H9 (cell line): ENCODE measurements at regions not wholly inside any gene's neighbourhood (a gene's known extent, or its start where the extent isn't known, plus 50 kb on each side); places are given as distances from the start of the nearest gene placed in this dataset.

Experiments
- DNase-seq: peaks from one replicate; pipeline ENCODE4 v3.0.0-alpha.2; 2017
- H2AFZ ChIP-seq: one replicate; pipeline ENCODE4 v1.6.1; 2013; ENCODE audit warnings: mild to moderate bottlenecking, low read length, control low read depth, moderate library complexity
- H2AK5ac ChIP-seq: 2 replicates; pipeline ENCODE4 v1.6.1; 2013; ENCODE audit warnings: low read length, control low read depth, mixed read lengths; ENCODE audit not compliant: insufficient read length
- H2BK120ac ChIP-seq: one replicate; pipeline ENCODE4 v1.6.1; 2013; ENCODE audit warnings: low read depth, mild to moderate bottlenecking, low read length, control low read depth, inconsistent platforms; ENCODE audit not compliant: poor library complexity, severe bottlenecking
- H2BK12ac ChIP-seq: 2 replicates; pipeline ENCODE4 v1.6.1; 2013; ENCODE audit warnings: low read length, control low read depth, mixed read lengths, low read depth; ENCODE audit not compliant: insufficient read length
- H2BK15ac ChIP-seq: 2 replicates; pipeline ENCODE4 v1.6.1; 2013; ENCODE audit warnings: low read depth, low read length, control low read depth
- H2BK20ac ChIP-seq: one replicate; pipeline ENCODE4 v1.6.1; 2013; ENCODE audit warnings: low read depth, mild to moderate bottlenecking, low read length, control low read depth, inconsistent platforms; ENCODE audit not compliant: poor library complexity, severe bottlenecking
- H2BK5ac ChIP-seq: 2 replicates; pipeline ENCODE4 v1.6.1; 2013; ENCODE audit warnings: low read length, control low read depth, mixed read lengths; ENCODE audit not compliant: insufficient read length
- H3K14ac ChIP-seq: 2 replicates; pipeline ENCODE4 v1.6.1; 2013; ENCODE audit warnings: low read length, control low read depth; ENCODE audit not compliant: insufficient read depth
- H3K18ac ChIP-seq: 2 replicates; pipeline ENCODE4 v1.6.1; 2013; ENCODE audit warnings: low read depth, mild to moderate bottlenecking, mixed read lengths, low read length, control low read depth; ENCODE audit not compliant: insufficient read length
- H3K23ac ChIP-seq: 2 replicates; pipeline ENCODE4 v1.6.1; 2013; ENCODE audit warnings: low read length, control low read depth, mixed read lengths, low read depth; ENCODE audit not compliant: insufficient read length
- H3K23me2 ChIP-seq: 2 replicates; pipeline ENCODE4 v1.6.1; 2013; ENCODE audit warnings: low read depth, mild to moderate bottlenecking, mixed read lengths, low read length, control low read depth; ENCODE audit not compliant: insufficient read length, poor library complexity, severe bottlenecking
- H3K27ac ChIP-seq: 2 replicates; pipeline ENCODE4 v1.5.1; 2013; ENCODE audit warnings: low read length, control low read depth, mixed read lengths, low read depth; ENCODE audit not compliant: insufficient read length
- H3K27me3 ChIP-seq: 2 replicates; pipeline ENCODE4 v1.6.1; 2013; ENCODE audit warnings: low read length, control low read depth, inconsistent platforms; ENCODE audit not compliant: insufficient read depth
- H3K4ac ChIP-seq: 2 replicates; pipeline ENCODE4 v1.6.1; 2013; ENCODE audit warnings: low read depth, mild to moderate bottlenecking, control low read depth, inconsistent platforms, low read length, moderate library complexity
- H3K4me1 ChIP-seq: 2 replicates; pipeline ENCODE4 v1.6.1; 2013; ENCODE audit warnings: low read length, control low read depth, inconsistent platforms; ENCODE audit not compliant: insufficient read depth
- H3K4me2 ChIP-seq: 2 replicates; pipeline ENCODE4 v1.6.1; 2013; ENCODE audit warnings: low read length, control low read depth, mixed read lengths; ENCODE audit not compliant: insufficient read length, insufficient read depth
- H3K56ac ChIP-seq: 2 replicates; pipeline ENCODE4 v1.6.1; 2013; ENCODE audit warnings: low read depth, mild to moderate bottlenecking, mixed read lengths, low read length, control low read depth; ENCODE audit not compliant: insufficient read length
- H3K79me1 ChIP-seq: 2 replicates; pipeline ENCODE4 v1.6.1; 2013; ENCODE audit warnings: low read depth, mild to moderate bottlenecking, moderate library complexity, low read length, control low read depth, inconsistent platforms; ENCODE audit not compliant: insufficient read depth, poor library complexity, severe bottlenecking
- H3K79me2 ChIP-seq: 2 replicates; pipeline ENCODE4 v1.6.1; 2013; ENCODE audit warnings: low read length, control low read depth, inconsistent platforms; ENCODE audit not compliant: insufficient read depth
- H3K9ac ChIP-seq: 2 replicates; pipeline ENCODE4 v1.6.1; 2013; ENCODE audit warnings: low read length, control low read depth, mixed read lengths; ENCODE audit not compliant: insufficient read length; ENCODE audit errors: extremely low read depth
- H3K9me3 ChIP-seq: one replicate; pipeline ENCODE4 v1.6.1; 2013; ENCODE audit warnings: low read depth, low read length, inconsistent platforms; ENCODE audit not compliant: control insufficient read depth
- H3T11ph ChIP-seq: one replicate; pipeline ENCODE4 v1.6.1; 2013; ENCODE audit warnings: mild to moderate bottlenecking, low read length, control low read depth, inconsistent platforms
- H4K20me1 ChIP-seq: one replicate; pipeline ENCODE4 v1.6.1; 2013; ENCODE audit not compliant: control insufficient read depth, insufficient read length, insufficient read depth
- H4K5ac ChIP-seq: 2 replicates; pipeline ENCODE4 v1.6.1; 2013; ENCODE audit warnings: low read depth, mild to moderate bottlenecking, mixed read lengths, low read length, control low read depth; ENCODE audit not compliant: insufficient read length
- H4K8ac ChIP-seq: replicated peaks from 2 replicates; pipeline ENCODE4 v1.6.1; 2013; ENCODE audit warnings: low read length, control low read depth, mixed read lengths, low read depth; ENCODE audit not compliant: insufficient read length
- H4K91ac ChIP-seq: 2 replicates; pipeline ENCODE4 v1.6.1; 2013; ENCODE audit warnings: low read depth, mild to moderate bottlenecking, moderate library complexity, mixed read lengths, low read length, control low read depth; ENCODE audit not compliant: insufficient read length
- H3K27ac Mint-ChIP-seq, 3 experiments: 2 replicates in 2 of 3; 3 replicates in 1 of 3; pipeline ENCODE4 v1.8.0; 2020 to 2021; ENCODE audit warnings: mixed read lengths in 3 of 3, mild to moderate bottlenecking in 1 of 3, moderate library complexity in 1 of 3
- H3K27me3 Mint-ChIP-seq: 2 replicates; pipeline ENCODE4 v1.8.0; 2021; ENCODE audit warnings: low read depth, mild to moderate bottlenecking, moderate library complexity, mixed read lengths
- H3K36me3 Mint-ChIP-seq, 3 experiments: 2 replicates in 2 of 3; 3 replicates in 1 of 3; pipeline ENCODE4 v1.8.0; 2020 to 2021; ENCODE audit warnings: low read depth in 3 of 3, mixed read lengths in 3 of 3; ENCODE audit not compliant: insufficient read depth in 1 of 3
- H3K4me1 Mint-ChIP-seq, 2 experiments: 2 replicates each; pipeline ENCODE4 v1.8.0; 2020; ENCODE audit warnings: mixed read lengths in 2 of 2
- H3K4me3 Mint-ChIP-seq, 2 experiments: 2 replicates in 1 of 2; 3 replicates in 1 of 2; pipeline ENCODE4 v1.8.0; 2020 to 2021; ENCODE audit warnings: mild to moderate bottlenecking in 2 of 2, mixed read lengths in 2 of 2, moderate library complexity in 1 of 2
- H3K9me3 Mint-ChIP-seq, 2 experiments: 2 replicates in 1 of 2; 3 replicates in 1 of 2; pipeline ENCODE4 v1.8.0; 2020; ENCODE audit warnings: mild to moderate bottlenecking in 2 of 2, mixed read lengths in 2 of 2, moderate library complexity in 1 of 2
- CTCF ChIP-seq: fragments of 200-600 bp; sonication (generic); conservative IDR thresholded peaks from 3 replicates; pipeline ENCODE4 v1.8.0; 2021; ENCODE audit warnings: antibody characterized with exemption, mild to moderate bottlenecking
- WGBS: extraction: QIAGEN DNeasy Blood & Tissue Kit; methylation state at CpG from one replicate; pipeline ENCODE4 v1.1.7; 2013; ENCODE audit warnings: missing lambda C conversion rate, low lambda C conversion rate, mixed read lengths; ENCODE audit not compliant: insufficient read length; ENCODE audit errors: extremely low coverage; 5-methylcytosine and 5-hydroxymethylcytosine counted together

GRCh38 chr17:15087946-15088345 lies 177.2 kb downstream of the PMP22 start:
- no peaks in the 10 kb centered on the region for H3K23me2 ChIP-seq
- no peak overlapping the region for H3K23ac ChIP-seq
- no peak overlapping the region for H3K27ac ChIP-seq
- no peaks in the 10 kb centered on the region for H4K20me1 ChIP-seq
- no peak overlapping the region for H3T11ph ChIP-seq
- Mint-ChIP-seq H3K27me3 (no peaks in the 10 kb centered on the region), H3K4me1 (peaks cover 34 to 39% of the 10 kb centered on the region in 2 experiments), H3K9me3 (no peaks in the 10 kb centered on the region), H3K36me3 (no peaks in the 10 kb centered on the region), H3K27ac (no peak overlapping the region; a peak in 1 of 7 replicates), H3K4me3 (no peak overlapping the region)
- no peaks in the 10 kb centered on the region for H3K9me3 ChIP-seq
- H3K79me2 ChIP-seq: no peaks in the 10 kb centered on the region
- no peak overlapping the region for H3K14ac ChIP-seq
- WGBS: no CpG with 5 or more reads among the region's 3 CpGs
- H3K79me1 ChIP-seq: no peaks in the 10 kb centered on the region
- no peak overlapping the region for H4K91ac ChIP-seq
- no peak for TF ChIP-seq CTCF
- H2AFZ ChIP-seq: no peak overlapping the region
- no peak overlapping the region for H2BK15ac ChIP-seq
- H2BK20ac ChIP-seq: no peak overlapping the region
- no peak overlapping the region for H2AK5ac ChIP-seq
- no peak overlapping the region for H4K5ac ChIP-seq
- no peaks in the 10 kb centered on the region for H3K27me3 ChIP-seq
- H3K18ac ChIP-seq: no peak overlapping the region
- H3K56ac ChIP-seq: no peak overlapping the region
- H2BK5ac ChIP-seq: no peak overlapping the region
- no peak overlapping the region for H3K4me2 ChIP-seq
- H2BK12ac ChIP-seq: no peak overlapping the region
- no peak overlapping the region for H4K8ac ChIP-seq
- H2BK120ac ChIP-seq: no peak overlapping the region
- H3K9ac ChIP-seq: no peak overlapping the region
- H3K4ac ChIP-seq: no peak overlapping the region
- peaks cover 10% of the 10 kb centered on the region for H3K4me1 ChIP-seq
- no peak for DNase-seq
